Liver (tissue), 3 donors: ENCODE measurements at regions not wholly inside any gene's neighbourhood (a gene's known extent, or its start where the extent isn't known, plus 50 kb on each side); places are given as distances from the start of the nearest gene placed in this dataset.

Source experiments
- EGR1 ChIP-seq, 2 donors: IDR thresholded peaks; 2 replicates each; pipeline ENCODE4 v1.6.1; 2016 to 2018; ENCODE audit warnings: antibody characterized with exemption in 2 of 2, low read depth in 2 of 2
- FOXA1 ChIP-seq: IDR thresholded peaks from 2 replicates; pipeline ENCODE4 v1.6.1; 2016; ENCODE audit warnings: antibody characterized with exemption
- GABPA ChIP-seq, 2 donors: IDR thresholded peaks in 1 of 2; conservative IDR thresholded peaks in 1 of 2; 2 replicates each; pipeline ENCODE4 v1.6.1; 2016; ENCODE audit warnings: antibody characterized with exemption in 2 of 2, mild to moderate bottlenecking in 1 of 2, moderate library complexity in 1 of 2
- MAX ChIP-seq: IDR thresholded peaks from 2 replicates; pipeline ENCODE4 v1.6.1; 2016; ENCODE audit warnings: antibody characterized with exemption
- NR2F2 ChIP-seq: IDR thresholded peaks from 2 replicates; pipeline ENCODE4 v1.6.1; 2016; ENCODE audit warnings: antibody characterized with exemption
- TAF1 ChIP-seq: conservative IDR thresholded peaks from 2 replicates; pipeline ENCODE4 v1.6.1; 2016; ENCODE audit warnings: antibody characterized with exemption, mild to moderate bottlenecking
- TF ChIP-seq, protein P1 (sequence below): fragments of 150-350 bp; IDR thresholded peaks from 2 replicates; pipeline ENCODE4 v1.5.1; 2017; ENCODE audit warnings: improper control_type of control experiment, low read depth, low read length; ENCODE audit not compliant: missing input control
- TF ChIP-seq, protein P2 (sequence below): IDR thresholded peaks from 2 replicates; pipeline ENCODE4 v1.6.1; 2016; ENCODE audit warnings: antibody characterized with exemption, mild to moderate bottlenecking
- TF ChIP-seq, protein P3 (sequence below): IDR thresholded peaks from 2 replicates; pipeline ENCODE4 v1.6.1; 2016; ENCODE audit warnings: antibody characterized with exemption
- donor health status: healthy.
- donor health status: healthy.

GRCh38 chr19:30676990-30677679 is 305.0 kb downstream of the ZNF536 start:
- TF ChIP-seq, protein P1, sequence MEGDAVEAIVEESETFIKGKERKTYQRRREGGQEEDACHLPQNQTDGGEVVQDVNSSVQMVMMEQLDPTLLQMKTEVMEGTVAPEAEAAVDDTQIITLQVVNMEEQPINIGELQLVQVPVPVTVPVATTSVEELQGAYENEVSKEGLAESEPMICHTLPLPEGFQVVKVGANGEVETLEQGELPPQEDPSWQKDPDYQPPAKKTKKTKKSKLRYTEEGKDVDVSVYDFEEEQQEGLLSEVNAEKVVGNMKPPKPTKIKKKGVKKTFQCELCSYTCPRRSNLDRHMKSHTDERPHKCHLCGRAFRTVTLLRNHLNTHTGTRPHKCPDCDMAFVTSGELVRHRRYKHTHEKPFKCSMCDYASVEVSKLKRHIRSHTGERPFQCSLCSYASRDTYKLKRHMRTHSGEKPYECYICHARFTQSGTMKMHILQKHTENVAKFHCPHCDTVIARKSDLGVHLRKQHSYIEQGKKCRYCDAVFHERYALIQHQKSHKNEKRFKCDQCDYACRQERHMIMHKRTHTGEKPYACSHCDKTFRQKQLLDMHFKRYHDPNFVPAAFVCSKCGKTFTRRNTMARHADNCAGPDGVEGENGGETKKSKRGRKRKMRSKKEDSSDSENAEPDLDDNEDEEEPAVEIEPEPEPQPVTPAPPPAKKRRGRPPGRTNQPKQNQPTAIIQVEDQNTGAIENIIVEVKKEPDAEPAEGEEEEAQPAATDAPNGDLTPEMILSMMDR: no peak
- TF ChIP-seq, protein P2, sequence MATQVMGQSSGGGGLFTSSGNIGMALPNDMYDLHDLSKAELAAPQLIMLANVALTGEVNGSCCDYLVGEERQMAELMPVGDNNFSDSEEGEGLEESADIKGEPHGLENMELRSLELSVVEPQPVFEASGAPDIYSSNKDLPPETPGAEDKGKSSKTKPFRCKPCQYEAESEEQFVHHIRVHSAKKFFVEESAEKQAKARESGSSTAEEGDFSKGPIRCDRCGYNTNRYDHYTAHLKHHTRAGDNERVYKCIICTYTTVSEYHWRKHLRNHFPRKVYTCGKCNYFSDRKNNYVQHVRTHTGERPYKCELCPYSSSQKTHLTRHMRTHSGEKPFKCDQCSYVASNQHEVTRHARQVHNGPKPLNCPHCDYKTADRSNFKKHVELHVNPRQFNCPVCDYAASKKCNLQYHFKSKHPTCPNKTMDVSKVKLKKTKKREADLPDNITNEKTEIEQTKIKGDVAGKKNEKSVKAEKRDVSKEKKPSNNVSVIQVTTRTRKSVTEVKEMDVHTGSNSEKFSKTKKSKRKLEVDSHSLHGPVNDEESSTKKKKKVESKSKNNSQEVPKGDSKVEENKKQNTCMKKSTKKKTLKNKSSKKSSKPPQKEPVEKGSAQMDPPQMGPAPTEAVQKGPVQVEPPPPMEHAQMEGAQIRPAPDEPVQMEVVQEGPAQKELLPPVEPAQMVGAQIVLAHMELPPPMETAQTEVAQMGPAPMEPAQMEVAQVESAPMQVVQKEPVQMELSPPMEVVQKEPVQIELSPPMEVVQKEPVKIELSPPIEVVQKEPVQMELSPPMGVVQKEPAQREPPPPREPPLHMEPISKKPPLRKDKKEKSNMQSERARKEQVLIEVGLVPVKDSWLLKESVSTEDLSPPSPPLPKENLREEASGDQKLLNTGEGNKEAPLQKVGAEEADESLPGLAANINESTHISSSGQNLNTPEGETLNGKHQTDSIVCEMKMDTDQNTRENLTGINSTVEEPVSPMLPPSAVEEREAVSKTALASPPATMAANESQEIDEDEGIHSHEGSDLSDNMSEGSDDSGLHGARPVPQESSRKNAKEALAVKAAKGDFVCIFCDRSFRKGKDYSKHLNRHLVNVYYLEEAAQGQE: no peak
- no peak for TF ChIP-seq FOXA1
- TF ChIP-seq, protein P3, sequence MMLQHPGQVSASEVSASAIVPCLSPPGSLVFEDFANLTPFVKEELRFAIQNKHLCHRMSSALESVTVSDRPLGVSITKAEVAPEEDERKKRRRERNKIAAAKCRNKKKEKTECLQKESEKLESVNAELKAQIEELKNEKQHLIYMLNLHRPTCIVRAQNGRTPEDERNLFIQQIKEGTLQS: no peak
- TF ChIP-seq GABPA (IDR thresholded peaks at IDR 0.05 in 1 of 2, conservative IDR thresholded peaks at IDR 0.05 in 1 of 2): no peak
- TF ChIP-seq MAX: no peak
- TF ChIP-seq NR2F2: no peak
- TF ChIP-seq EGR1 (IDR thresholded peaks at IDR 0.05; ENCODE audit: low read depth in 2 of 2): no peak
- no peak for TF ChIP-seq TAF1
